ENCODE measurements at regions not wholly inside any gene's neighbourhood (a gene's known extent, or its start where the extent isn't known, plus 50 kb on each side); places are given as distances from the start of the nearest gene placed in this dataset.

DNA sequence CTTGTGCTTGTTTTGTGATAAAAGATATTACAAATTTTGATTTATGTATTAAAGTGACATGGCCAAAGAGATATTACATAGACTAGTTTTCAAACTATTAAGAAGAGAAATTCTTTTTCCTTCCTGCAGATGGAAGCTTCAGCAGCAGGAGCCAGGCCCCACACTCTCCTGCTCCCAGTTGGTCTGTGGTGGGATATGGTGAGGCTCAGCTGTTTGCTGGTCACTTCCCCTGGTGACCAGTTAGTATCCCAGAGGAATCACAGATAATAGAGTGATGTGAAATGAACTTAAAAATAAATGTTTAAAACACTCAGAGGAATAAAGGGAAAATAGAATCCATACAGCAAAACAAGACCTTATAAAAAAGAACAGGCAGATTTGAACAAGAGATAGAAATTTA, 154.7 kb downstream of the KTN1 start:
- Histone ChIP-seq H3K27ac (no peak overlapping the region), H3K4me1 (no peaks in the 10 kb centered on the region), H3K27me3 (no peaks in the 10 kb centered on the region), H3K9me3 (no peaks in the 10 kb centered on the region), H3K36me3 (no peaks in the 10 kb centered on the region), H3K4me3 (no peak overlapping the region)
- no peak for DNase-seq (ENCODE audit: low spot score)
- TF ChIP-seq, protein P1, sequence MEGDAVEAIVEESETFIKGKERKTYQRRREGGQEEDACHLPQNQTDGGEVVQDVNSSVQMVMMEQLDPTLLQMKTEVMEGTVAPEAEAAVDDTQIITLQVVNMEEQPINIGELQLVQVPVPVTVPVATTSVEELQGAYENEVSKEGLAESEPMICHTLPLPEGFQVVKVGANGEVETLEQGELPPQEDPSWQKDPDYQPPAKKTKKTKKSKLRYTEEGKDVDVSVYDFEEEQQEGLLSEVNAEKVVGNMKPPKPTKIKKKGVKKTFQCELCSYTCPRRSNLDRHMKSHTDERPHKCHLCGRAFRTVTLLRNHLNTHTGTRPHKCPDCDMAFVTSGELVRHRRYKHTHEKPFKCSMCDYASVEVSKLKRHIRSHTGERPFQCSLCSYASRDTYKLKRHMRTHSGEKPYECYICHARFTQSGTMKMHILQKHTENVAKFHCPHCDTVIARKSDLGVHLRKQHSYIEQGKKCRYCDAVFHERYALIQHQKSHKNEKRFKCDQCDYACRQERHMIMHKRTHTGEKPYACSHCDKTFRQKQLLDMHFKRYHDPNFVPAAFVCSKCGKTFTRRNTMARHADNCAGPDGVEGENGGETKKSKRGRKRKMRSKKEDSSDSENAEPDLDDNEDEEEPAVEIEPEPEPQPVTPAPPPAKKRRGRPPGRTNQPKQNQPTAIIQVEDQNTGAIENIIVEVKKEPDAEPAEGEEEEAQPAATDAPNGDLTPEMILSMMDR (IDR thresholded peaks at IDR 0.05): no peak

DNA sequence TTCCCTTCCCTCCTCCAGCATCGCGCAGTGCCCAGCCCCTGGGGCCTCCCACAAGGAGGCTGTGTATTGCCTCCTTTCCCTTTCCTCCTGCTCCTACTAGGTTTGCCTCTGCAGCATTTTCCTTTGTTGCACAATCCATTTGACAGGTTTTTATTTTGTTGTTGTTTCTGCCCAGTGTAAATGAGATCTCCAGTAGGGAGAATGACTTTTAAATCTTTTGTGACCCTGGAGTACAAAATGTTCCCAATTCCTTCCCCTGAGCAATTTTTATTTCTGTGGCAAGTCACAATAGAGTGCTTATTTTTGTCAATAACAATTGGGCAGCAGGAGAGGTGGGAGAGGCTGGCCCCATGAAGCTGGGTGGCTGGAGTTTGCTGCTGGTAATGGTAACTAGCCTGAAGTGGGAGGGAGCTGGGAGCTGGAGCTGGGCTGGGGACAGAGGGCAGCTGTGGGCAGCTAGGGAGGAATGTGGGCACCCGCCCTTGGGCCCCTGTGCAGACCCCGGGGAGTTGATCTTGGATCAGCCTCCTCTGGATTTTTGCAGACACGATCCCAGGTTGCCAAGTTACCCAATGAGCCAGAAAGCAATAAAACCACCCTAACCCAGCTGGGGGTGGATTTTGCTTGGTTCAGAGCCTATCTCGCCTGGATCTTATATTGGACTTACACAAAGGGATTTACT, 160.1 kb downstream of the KTN1 start:
- Histone ChIP-seq H3K27me3 (no peaks in the 10 kb centered on the region), H3K36me3 (no peaks in the 10 kb centered on the region), H3K4me1 (no peaks in the 10 kb centered on the region), H3K4me3 (no peak overlapping the region), H3K27ac (no peak overlapping the region), H3K9me3 (no peaks in the 10 kb centered on the region)
- TF ChIP-seq, protein P1 (IDR thresholded peaks at IDR 0.05): no peak
- DNase-seq (ENCODE audit: low spot score): no peak

DNA sequence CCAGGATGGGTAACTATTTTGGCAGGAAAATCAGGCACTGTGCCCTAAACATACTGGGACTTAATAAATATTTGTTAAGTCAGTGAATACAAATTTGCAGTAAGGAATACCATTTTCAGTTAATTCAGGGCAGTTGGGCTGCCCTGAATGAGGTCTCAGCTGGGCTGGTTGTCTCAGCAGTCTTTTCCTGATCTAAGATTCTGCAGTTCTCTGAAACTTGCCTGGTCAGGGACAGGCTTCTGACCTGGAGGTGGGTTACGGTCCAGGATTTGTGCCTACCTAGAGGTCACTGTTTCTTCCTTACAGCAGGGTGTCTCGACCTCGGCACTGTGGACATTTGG, 160.6 kb downstream of the KTN1 start:
- TF ChIP-seq, protein P1 (IDR thresholded peaks at IDR 0.05): no peak
- Histone ChIP-seq H3K9me3 (no peaks in the 10 kb centered on the region), H3K27ac (no peak overlapping the region), H3K4me3 (no peak overlapping the region), H3K27me3 (no peaks in the 10 kb centered on the region), H3K4me1 (no peaks in the 10 kb centered on the region), H3K36me3 (no peaks in the 10 kb centered on the region)
- DNase-seq (ENCODE audit: low spot score): no peak

DNA sequence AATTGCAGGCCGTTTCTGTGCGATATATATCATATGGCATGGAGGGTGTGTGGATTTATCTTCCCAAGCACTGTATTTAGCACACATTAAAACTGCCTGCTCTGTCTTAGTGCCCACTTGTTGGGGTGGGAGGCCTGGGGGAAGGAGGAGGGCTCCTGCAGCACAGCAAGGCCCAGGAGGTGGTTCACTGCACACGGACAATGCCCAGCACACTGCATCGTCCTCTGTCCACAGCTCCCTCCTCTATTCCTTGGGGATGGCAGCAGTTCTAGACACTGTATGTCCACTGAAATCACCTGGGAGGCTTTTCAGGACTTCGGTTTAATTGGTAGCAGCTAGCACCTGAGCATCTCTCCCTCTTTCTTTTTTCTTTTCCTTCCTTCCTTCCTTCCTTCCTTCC, 161.2 kb downstream of the KTN1 start:
- Histone ChIP-seq H3K9me3 (no peaks in the 10 kb centered on the region), H3K4me3 (no peak overlapping the region), H3K36me3 (no peaks in the 10 kb centered on the region), H3K27ac (no peak overlapping the region), H3K4me1 (no peaks in the 10 kb centered on the region), H3K27me3 (no peaks in the 10 kb centered on the region)
- DNase-seq (ENCODE audit: low spot score): no peak
- TF ChIP-seq, protein P1 (IDR thresholded peaks at IDR 0.05): no peak

DNA sequence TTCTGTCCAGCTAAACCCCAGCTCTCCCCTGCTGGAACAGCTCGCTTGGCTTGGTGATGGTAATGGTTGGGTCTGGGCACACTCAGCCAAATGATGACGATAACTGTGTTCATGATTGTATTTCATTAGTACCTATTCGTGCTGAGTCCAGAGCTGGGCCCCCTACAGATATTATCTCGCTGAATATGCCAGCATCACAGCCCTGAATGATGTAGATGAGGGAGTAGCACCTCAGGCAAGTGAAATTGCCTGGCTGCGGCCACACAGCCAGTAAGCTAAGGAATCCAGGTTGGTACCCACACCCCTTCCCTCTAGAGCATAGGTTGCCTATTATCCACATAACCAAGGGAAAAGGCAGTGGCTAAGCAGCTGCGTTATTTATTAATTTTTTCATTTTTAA, 163.5 kb downstream of the KTN1 start:
- Histone ChIP-seq H3K36me3 (no peaks in the 10 kb centered on the region), H3K9me3 (no peaks in the 10 kb centered on the region), H3K4me3 (no peak overlapping the region), H3K4me1 (no peaks in the 10 kb centered on the region), H3K27ac (no peak overlapping the region), H3K27me3 (no peaks in the 10 kb centered on the region)
- TF ChIP-seq, protein P1 (IDR thresholded peaks at IDR 0.05): no peak
- DNase-seq (ENCODE audit: low spot score): no peak

DNA sequence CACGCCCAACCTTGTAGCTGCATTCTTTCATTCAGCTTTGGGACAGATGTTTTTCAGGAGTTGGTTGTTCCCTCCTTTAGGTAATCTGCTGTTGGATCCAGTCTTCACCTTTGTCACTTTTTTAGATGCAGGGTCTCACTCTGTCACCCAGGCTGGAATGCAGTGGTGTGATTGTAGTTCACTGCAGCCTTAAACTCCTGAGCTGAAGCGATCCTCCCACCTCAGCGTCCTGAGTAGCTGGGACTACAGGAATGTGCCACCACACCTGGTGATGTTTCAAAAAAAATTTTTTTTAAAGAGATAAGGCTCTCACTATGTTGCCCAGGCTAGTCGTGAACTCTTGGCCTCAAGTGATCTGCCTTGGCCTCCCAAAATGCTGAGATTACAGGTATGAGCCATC, 164.3 kb downstream of the KTN1 start:
- Histone ChIP-seq H3K36me3 (no peaks in the 10 kb centered on the region), H3K9me3 (no peaks in the 10 kb centered on the region), H3K4me3 (no peak overlapping the region), H3K4me1 (no peaks in the 10 kb centered on the region), H3K27me3 (no peaks in the 10 kb centered on the region), H3K27ac (no peak overlapping the region)
- TF ChIP-seq, protein P1 (IDR thresholded peaks at IDR 0.05): no peak
- no peak for DNase-seq (ENCODE audit: low spot score)

Data from right atrium auricular region (tissue), 2 donors.